ENCODE measurements at regions not wholly inside any gene's neighbourhood (a gene's known extent, or its start where the extent isn't known, plus 50 kb on each side); places are given as distances from the start of the nearest gene placed in this dataset.

GRCh38 chr15:93332168-93332553, 243.2 kb upstream of the RGMA start:
- Histone ChIP-seq H2BK12ac (ENCODE audit: low read depth, low read length) (no peak overlapping the region), H3K4me3 (ENCODE audit: extremely low read depth in 1 of 4, insufficient read depth in 2 of 4, low read depth in 3 of 4, low read length in 4 of 4) (peak overlapping the region; percentile 21 to 53 (median 33); a peak in 5 of 8 replicates), H3K79me1 (ENCODE audit: low read depth, low read length) (no peaks in the 10 kb centered on the region), H3K27me3 (replicated peaks in 1 of 4; ENCODE audit: control insufficient read depth in 3 of 4, extremely low read depth in 1 of 4, insufficient read depth in 3 of 4, low read length in 3 of 4) (peaks cover 5 to 44% (median 31%) of the 10 kb centered on the region in 4 experiments), H2BK15ac (ENCODE audit: low read length) (no peak overlapping the region), H4K20me1 (replicated peaks in 1 of 2; ENCODE audit: control insufficient read depth in 1 of 2, insufficient read depth in 2 of 2, low read length in 2 of 2) (no peaks in the 10 kb centered on the region), H2BK20ac (ENCODE audit: low read length) (no peak overlapping the region), H3K4me1 (replicated peaks in 1 of 4; ENCODE audit: control insufficient read depth in 3 of 4, insufficient read depth in 4 of 4, low read length in 3 of 4) (peaks cover 8 to 20% (median 19%) of the 10 kb centered on the region in 4 experiments), H2BK5ac (ENCODE audit: low read depth, low read length) (no peak overlapping the region), H3K18ac (ENCODE audit: extremely low read depth, low read length) (no peak overlapping the region; the same call in 1 of the 2 replicates), H4K8ac (ENCODE audit: extremely low read depth, insufficient read depth, low read length) (no peak overlapping the region), H3K36me3 (ENCODE audit: control insufficient read depth in 2 of 4, insufficient read depth in 4 of 4, low read length in 3 of 4) (no peaks in the 10 kb centered on the region), H3K23me2 (ENCODE audit: low read depth, low read length) (peaks cover 4% of the 10 kb centered on the region; the same call in 1 of the 2 replicates), H3K56ac (replicated peaks; ENCODE audit: insufficient read length, low read depth, low read length) (no peak overlapping the region), H2AK5ac (ENCODE audit: low read depth, low read length) (no peak overlapping the region), H4K5ac (ENCODE audit: insufficient read length, low read depth, low read length) (no peak overlapping the region), H3K4me2 (ENCODE audit: insufficient read depth in 1 of 2, low read depth in 2 of 2, low read length in 2 of 2) (peak overlapping the region; percentile 77 to 78), H3K23ac (ENCODE audit: insufficient read length) (no peak overlapping the region), H4K91ac (replicated peaks; ENCODE audit: insufficient read length, low read length) (no peak overlapping the region), H2BK120ac (replicated peaks; ENCODE audit: low read depth, low read length) (no peak overlapping the region), H2AFZ (ENCODE audit: low read length) (no peak overlapping the region), H3K27ac (ENCODE audit: low read depth, low read length) (no peak overlapping the region), H3K4ac (replicated peaks; ENCODE audit: insufficient read length, low read depth, low read length) (no peak overlapping the region), H3K14ac (ENCODE audit: insufficient read length) (no peak overlapping the region), H3K79me2 (ENCODE audit: control insufficient read depth in 1 of 2, insufficient read depth in 2 of 2, low read length in 2 of 2) (no peaks in the 10 kb centered on the region), H3K9me3 (ENCODE audit: insufficient read depth in 2 of 2, low read depth in 1 of 2, low read length in 1 of 2) (no peaks in the 10 kb centered on the region), H3K9ac (replicated peaks in 1 of 4; ENCODE audit: extremely low read depth in 1 of 4, low read depth in 3 of 4, low read length in 3 of 4) (no peak overlapping the region)
- peak; percentile 39 for FAIRE-seq
- POLR2A ChIA-PET (ENCODE audit: partially characterized antibody) = interaction anchor here (0.7 to 1.7 kb wide), 5 partner anchors 143 to 272 kb away, joined by 3 to 6 read pairs (median 3); no protein-coding TSS in a partner anchor
- CTCF ChIA-PET (ENCODE audit: partially characterized antibody) = interaction anchor here (0.6 to 4.0 kb wide), 10 partner anchors 9 to 483 kb away, joined by 3 to 22 read pairs (median 4); partner anchors contain the start of gene RGMA
- WGBS, 2 experiments (ENCODE audit: extremely low coverage in 1 of 2, insufficient coverage in 1 of 2, insufficient read length in 1 of 2, insufficient replicate concordance in 2 of 2, low coverage in 1 of 2, low lambda C conversion rate in 2 of 2, missing lambda C conversion rate in 1 of 2) = 4% methylated on average over 4 of the region's 4 CpGs; no CpG with 5 or more reads in 1 of the 2 experiments
- DNase-seq (ENCODE audit: low read depth in 1 of 2, low spot score in 2 of 2) = no peak
- TF ChIP-seq KDM4A (IDR thresholded peaks at IDR 0.05; ENCODE audit: low read depth, low read length, severe bottlenecking) = peak; percentile 14
- no peak for TF ChIP-seq RAD21 (IDR thresholded peaks at IDR 0.05 in 1 of 2, conservative IDR thresholded peaks at IDR 0.05 in 1 of 2; ENCODE audit: low read depth in 2 of 2, low read length in 2 of 2)
- TF ChIP-seq EZH2 (IDR thresholded peaks at IDR 0.05; ENCODE audit: low read depth, low read length, severe bottlenecking) = peak; percentile 10

Data from H1 (cell line).